GM21529 (cell line): ENCODE measurements at regions not wholly inside any gene's neighbourhood (a gene's known extent, or its start where the extent isn't known, plus 50 kb on each side); places are given as distances from the start of the nearest gene placed in this dataset.

Source experiments
- ATAC-seq: cut with Tn5 transposase; IDR thresholded peaks from one replicate; pipeline ENCODE4 v1.9.1; 2021; ENCODE audit not compliant: unreplicated experiment

DNA sequence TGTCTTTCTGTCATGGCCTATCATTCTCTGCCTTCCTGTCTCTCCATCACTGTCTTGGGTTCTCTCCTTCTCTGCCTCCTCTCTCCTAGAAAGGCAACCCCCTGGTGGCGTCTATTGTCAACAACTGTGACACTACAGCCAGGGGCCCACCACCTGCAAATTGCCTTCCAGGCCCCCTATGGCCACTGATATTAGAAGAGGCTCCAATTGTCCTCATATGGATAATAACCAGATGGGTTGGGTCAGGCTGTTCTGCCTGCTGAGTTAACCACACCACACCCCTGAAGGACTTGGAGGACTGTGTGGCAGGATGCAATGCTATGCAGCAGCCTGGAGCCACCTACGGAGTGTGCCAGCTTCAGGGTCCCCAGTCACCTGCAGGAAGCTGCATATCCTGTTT lies 665.0 kb downstream of the NTRK3 start:
- ATAC-seq, result no peak

DNA sequence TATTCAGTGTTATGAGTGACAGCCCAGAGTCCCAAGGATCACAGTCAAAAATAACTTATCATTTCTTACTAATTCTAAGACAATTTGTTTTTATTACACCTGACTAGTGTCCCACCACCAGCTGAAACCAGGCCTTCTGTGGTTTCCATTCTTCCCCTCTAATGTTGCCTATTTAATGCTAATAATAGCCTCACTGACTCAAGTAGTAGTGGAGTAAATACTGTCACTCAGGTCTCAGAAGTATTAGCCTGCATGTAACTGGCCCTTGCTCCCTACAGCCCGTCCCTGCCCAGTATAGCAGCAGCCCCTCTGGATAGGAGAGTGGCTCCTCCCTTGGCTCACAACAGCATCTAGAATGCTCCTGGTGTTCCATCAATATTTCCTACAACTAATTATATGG lies 665.5 kb downstream of the NTRK3 start:
- no peak for ATAC-seq

DNA sequence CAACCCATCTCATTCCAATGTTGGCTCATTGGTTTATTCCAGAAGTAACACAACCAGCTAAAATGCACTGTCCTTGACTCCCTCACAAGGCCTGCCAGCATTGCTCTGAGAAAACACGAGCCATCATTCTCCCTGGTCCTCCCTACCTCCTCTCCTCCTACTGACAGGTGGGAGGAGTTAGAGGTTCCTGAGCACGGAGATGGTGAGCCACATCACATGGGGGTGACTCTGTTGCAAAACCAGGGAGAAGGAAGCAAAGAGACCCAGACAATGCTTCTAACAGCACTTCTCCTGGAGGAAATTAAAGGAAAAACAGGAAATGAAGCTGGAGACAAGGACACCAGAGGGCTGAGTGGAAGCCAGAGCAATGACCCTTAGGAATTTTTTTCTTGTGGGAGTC lies 667.4 kb downstream of the NTRK3 start:
- no peak for ATAC-seq

DNA sequence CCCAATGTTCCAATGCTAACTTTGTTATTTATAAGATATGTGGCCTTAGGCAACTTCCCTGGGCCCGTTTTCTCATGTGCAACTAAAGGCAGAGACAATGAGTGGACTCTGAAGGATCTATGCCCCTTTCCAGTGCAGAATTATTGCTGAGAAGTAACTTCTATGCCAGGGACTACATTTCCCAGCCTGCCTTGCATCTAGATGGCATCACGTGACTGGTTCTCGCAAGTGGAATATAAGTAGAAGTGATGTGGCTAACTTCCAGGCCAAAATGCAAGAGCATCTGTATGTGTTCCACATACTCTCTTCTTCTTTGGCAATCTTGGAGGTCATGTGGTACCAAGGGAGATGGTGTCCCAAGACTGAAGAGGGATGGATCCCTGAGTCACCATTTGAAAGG lies 674.4 kb downstream of the NTRK3 start:
- ATAC-seq, result no peak

DNA sequence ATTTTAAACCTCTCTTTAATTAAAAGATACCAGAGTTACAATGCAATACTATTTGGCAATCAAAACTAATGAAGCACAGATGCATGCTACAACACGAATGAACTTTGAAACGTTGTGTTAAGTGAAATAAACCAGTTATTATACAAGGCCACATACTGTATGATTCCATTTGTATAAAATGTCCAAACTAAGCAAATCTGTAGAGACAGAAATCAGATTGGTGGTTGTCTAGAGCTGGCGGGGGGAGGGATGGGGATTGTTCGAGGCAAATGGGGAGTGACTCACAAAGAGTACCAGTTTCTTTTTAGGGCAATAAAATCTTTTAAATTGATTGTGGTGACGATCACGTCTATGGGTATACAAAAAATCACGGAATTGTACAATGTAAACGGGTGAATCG lies 677.0 kb downstream of the NTRK3 start:
- no peak for ATAC-seq

DNA sequence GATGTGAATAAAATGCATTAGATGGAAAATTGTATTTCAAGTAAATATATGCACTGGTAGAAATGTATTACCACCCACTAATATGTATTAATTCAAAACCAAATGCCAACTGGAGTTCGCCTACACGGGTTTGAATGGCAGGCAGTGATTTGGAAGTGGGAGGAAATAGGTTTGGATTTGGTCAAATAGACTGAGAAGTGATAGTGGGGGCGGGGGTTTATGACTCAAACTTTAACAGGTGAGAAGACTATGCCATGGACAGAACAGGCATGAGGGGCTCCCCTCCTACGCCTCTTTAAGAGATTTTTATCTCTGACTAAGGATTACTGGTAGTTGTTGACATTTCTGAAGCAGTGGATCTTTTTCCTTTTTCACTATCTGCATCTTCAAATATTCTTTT lies 677.8 kb downstream of the NTRK3 start:
- no peak for ATAC-seq

DNA sequence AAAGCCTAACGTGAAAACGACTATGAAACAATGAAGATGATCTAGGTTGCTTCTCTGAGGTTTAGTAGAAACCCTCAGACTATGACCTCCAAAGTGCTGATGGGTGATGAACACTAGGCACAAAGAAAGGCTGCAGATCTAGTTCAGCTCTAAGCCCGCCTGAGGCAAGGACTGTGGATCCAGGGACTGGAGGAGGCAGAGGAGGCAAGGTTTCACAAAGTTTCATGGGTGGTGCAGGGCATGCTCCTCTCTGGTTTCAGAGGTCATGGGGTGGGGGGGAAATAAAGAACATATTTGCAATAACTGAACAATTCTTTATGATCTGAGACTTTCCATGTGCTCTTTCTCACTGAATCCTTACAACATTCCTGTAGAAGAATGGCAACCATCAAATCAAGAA lies 679.2 kb downstream of the NTRK3 start:
- no peak for ATAC-seq

DNA sequence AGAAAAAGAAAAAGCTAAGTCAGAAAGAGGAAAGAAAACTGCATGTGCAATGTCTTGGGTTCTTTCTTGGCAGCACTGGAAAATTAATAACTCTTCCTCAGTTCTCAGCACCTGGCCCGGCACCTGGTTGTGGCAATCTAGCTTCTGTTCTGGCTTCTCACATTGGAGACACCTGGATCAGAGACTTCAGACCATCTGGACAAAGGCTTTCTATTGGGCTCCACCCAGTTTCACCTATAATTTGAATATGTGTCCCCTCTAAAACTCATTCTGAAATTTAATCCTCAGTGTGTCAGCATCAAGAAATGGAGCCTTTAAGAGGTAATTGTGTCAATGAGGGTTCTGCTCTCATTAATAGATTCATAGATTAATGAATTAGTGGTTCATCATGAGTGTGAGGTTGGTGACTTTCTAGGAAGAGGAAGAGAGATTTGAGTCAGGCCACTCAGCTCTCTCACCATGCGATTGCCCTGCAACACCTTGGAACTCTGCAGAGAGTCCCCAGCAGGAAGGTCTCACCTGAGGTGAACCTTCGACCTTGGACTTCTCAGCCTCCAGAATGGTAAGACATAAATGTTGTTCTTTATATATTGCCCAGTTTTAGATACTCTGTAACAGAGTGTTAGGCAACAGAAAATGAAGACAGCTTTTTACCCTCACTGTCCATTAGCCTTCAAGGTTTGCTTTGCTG lies 679.9 kb downstream of the NTRK3 start:
- no peak for ATAC-seq

DNA sequence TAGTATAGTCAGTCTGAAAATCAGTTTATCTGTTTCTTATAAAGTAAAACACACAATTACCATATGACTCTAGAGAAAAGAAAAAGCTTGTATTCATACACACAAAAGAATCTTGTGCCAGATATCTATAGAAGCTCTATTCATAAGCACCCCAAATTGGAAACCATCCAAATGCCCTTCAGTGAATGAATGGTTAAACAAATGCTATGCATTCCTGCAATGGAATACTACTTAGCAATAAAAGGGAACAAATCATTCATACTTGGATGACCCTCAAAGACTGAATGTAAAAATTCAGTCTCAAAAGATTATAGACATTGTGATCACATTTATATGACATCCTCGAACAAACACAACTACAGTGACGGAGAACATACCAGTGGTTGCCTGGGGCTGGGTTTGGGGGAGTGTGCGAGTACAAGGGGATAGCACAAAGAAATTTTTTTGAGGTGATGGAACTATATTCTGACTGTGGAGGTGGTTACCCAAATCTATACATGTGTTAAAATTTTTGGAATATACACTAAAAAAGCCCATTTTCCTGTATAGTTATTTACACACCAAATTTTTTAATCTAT lies 680.6 kb downstream of the NTRK3 start:
- no peak for ATAC-seq

DNA sequence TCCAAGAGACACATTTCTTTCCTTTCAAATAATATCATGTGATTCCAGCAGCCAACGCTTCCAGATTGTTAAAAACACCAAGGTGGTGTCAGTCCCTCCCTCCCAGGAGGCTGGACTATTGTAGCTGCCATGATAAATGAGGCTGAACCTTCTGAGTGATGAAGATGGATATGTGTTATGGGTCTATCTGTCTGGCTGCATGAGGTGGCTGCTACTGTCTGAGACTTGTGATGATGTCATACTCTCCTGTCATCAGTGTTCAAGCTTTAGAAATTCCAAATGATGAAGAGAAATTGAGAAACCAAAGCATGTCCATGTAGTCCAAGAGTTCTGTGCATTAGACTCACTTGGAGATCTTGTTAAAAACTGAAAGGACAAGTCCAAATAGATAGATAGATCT lies 683.0 kb downstream of the NTRK3 start:
- no peak for ATAC-seq

DNA sequence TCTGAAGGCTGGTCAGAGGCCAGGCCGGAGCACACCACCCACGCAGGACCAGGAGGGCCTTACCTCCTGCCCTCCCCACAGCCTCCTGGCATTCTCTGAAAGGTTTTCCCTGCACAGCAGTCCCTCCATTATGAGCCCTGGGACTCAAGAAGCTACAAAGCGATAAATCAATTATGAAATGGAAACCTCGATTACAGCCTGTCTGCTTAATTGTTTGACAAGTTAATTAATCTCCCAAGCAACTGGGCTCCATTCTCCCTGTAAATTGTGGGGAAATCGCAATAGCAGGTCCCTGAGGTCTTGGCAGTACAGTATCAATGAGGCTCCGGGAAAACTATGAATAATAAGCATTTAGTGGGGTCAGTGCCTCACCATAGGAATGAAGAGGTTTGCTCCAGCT lies 683.5 kb downstream of the NTRK3 start:
- no peak for ATAC-seq

DNA sequence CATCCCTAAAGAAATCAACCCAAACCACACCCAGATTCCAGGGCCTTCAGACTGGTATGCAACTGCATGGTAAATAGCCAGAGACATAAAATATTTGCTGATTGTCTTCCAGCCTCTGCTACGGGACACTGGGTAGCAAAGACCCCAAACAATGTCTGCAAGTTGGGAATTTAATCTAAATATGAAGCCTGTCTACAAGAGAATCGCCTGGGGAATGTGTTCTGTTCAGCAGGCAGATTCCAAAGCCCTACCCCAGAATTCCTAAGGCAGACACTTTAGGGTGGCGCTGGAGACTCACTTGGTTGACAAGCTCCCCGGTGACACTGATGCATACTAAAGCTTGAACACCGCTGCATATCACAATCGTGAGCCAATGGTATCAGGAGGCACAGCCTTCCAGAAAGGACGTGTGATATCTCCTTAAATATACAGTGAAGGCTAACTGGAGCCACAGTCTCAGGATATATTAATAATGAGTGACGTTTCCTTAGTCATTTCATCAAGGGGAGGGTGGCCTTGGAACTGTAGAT lies 684.1 kb downstream of the NTRK3 start:
- ATAC-seq, result no peak

DNA sequence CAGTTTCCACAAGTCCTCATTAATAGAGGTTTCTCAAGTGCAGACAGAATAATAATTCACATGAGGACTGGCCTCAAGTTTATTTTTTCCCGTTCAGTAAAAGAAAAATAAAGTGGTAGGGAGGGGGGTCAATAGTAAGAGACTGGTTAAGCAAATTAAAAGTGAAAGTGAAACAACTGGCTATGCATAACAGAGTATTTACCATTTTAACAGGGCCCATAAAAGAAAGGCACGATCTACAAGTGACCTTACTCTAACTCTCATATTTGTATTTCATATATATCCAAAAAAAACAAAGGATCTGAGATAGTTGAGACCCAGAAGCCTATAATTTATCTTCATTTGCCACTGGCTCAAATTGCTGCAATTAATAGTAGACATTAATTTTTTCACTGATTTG lies 686.3 kb downstream of the NTRK3 start:
- ATAC-seq, result no peak

DNA sequence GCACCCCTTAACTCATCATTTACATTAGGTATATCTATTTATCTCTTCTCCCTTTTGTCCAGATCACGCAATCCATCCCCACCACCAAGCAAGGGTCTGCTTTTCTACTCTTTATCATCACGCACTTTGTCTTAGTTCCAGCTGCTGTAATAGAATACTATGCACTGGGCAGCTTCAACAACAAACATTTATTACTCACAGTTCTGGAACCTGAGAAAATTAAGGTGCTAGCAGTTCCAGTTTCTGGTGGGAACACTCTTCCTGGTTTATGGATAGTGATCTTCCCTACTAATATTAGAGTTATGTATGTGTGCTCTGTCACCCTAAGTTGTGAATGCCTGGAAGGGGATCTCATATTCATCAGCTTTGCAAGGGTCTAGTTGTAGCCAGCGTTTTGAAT lies 687.0 kb downstream of the NTRK3 start:
- no peak for ATAC-seq

DNA sequence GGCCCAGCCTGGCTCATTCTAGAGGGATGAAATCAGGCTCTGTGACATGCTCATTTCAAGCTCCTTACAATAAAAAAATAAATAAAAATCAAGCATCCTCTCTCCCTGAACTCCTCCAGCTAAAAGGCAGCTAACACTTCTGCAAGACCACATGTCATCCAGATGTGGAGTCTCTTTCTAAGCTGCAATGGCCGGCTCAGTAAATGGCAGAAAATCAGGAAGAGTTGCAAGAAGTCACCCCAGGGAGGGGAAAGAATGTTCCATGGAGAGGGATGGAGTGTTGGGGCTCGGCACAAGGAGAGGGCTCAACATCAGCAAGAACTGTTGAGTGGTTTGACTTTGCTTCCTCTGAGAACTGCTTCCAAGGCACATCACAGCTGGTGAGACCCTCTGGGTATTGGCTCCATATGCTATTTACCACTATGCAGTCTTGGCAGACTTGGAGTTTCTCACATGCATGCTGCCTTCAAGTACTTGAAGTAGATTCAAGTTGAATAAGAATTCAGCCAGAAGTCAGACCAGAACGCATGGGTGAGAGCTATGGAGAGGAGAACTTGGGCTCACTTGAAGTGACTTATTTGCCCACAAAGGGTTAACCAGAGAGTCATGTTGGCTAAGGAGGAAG lies 689.0 kb downstream of the NTRK3 start:
- no peak for ATAC-seq

DNA sequence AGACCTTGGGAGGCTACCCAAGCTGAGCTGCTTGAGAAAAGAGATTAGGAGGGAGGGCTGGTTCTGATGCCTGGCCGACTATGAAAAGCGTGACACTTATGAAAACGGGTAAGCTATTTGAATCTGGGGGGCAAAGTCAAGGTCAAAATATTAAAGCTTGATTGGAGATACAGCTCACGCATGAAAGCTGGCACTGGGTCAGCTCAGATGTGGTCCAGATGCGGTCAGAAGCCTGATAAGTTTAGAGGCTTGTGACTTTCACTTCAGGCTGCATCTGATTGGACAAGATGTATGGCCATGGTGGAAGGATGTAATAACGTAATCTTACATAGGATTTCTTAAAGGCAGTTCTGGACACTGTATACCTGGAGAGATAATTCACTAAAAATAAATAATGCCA lies 690.3 kb downstream of the NTRK3 start:
- no peak for ATAC-seq

DNA sequence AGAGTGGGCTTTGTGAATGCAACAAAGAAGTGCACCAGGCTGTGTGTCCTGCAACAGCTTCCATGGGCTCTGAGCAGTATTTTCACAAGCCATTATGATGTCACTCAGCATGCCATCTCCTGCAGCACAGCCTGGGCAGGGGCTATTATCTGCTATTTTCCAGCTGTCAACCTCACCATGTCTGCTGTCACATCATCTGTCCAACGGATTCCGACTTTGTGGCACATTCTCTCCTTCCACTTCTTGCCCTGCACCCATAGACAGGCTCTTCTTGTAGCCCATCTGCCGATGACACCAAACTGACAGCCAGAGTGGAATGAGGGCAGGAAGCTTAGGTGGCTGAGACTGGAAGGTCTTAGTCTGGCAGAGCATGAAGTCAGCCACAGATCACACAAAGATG lies 691.9 kb downstream of the NTRK3 start:
- no peak for ATAC-seq

DNA sequence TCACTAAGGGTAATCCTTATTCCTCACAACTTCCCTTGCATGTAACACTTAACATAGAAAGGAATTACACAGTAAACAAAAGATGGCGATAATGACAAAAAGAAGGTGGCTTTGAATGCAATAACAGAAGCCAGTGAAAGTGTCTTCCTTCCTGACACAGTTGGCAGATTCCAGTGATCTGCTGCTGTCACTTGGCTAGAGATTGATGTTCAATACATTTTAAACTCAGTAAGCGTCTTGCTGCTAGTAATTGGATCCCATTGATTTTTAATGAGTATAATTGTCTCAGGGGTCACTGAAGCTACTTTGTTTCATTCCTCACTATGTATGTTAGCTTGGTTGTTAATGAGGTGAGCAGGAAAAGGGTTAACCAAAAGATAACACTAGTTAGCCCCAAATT lies 692.7 kb downstream of the NTRK3 start:
- ATAC-seq, result no peak

DNA sequence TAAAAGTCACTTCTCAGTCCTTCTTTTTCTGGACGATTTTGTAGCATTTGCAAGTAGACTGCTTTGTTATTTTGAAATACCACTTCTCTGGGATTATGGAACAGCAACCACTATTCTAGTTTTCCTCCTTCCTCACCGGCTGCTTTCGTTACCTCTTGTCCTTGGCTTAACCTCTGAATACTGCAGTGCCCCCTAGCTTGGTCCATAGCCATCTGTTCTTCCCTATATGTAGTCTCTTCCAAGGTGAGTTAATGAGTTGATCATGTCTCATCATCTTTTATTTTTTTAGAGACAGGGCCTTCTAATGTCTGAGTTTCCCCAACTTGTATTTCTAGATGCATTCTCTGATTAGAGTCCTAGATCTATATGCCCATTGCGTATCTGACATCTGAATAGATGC lies 694.3 kb downstream of the NTRK3 start:
- ATAC-seq, result no peak

DNA sequence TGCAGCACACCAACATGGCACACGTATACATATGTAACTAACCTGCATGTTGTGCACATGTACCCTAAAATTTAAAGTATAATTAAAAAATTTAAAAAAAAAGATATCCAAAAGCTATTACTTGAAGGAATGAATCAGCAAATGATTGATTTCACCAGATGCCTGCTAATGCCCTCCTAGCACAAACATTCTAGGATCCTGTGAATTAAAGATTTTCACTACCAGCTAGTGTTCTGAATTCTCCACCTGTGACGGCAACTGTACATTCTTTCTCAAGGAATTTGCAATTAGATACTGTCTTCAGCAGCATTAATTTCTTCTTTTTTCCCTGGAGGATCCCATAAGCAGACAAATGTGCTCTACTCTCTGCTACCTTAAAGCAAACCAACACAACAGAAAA lies 694.9 kb downstream of the NTRK3 start:
- ATAC-seq, result no peak

DNA sequence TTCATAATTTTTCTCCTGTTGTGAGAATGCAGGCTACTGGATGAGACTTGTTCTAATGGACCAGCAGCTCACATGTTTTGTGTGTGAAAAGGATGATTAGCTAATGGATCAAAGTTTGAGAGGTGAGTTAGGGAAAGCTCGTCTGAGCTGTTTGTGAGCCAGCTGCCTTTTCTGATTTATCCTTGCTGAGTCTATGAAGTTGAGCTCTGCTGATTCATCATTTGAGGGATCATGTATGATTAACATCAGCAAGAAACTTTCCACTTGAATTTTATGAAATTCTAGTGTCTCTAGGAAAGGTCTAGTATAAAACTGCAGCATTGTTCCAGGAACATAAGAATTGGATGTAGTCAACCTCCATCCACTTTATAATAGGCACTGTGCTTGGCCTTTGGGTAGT lies 698.7 kb downstream of the NTRK3 start:
- no peak for ATAC-seq

DNA sequence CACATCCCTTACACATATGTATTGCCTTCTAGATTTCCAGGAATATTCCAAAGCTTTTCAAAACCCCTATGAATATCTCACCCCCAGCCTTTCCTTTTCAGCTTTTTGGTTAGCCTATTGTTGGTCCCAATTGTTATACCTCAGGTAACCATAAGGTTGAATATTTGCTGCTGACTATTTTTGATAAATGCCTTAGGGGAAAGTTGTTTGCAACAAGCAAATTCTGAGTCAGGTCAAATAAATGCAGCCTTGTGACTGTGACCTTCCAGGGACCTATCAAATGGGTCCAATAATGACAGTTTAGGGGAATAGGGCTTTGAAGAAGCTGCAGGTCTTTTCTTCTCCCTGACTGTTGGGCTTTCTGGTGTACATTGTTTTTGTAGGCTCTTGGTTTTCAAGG lies 699.7 kb downstream of the NTRK3 start:
- ATAC-seq, result no peak

DNA sequence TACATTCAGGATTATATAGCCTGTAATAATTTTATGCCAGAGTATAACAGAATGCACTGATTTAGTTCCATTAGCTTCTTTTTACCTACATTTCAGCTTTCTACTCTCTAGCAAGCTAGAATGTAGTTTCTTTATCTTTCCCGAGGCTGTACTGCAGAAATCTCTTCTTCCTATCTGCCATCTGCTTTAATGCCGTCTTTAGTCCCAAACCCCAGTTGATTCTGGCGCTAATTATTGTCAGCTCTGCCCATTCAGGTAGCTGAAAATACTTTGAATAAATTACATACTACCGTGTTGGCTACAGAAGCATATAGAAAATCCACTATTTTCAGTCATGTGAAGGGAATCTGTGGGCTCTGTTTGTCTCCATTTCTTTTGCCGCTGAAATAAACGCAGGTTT lies 706.7 kb downstream of the NTRK3 start:
- ATAC-seq, result no peak
